NCI-H146 (cell line): ENCODE measurements at regions not wholly inside any gene's neighbourhood (a gene's known extent, or its start where the extent isn't known, plus 50 kb on each side); places are given as distances from the start of the nearest gene placed in this dataset.
A peak's percentile ranks its signal among the peaks of the same experiment; 100 is the strongest.
"Not testable (repeated sequence)": the region's sequence is repeated elsewhere in the genome, so short reads cannot be mapped to it uniquely, and the experiment has no call there.

Experiments
- DNase-seq: peaks from one replicate; lab custom pipeline; 2025; lab: John Stamatoyannopoulos, UW

- DNase-seq: no peak
These were observed 478.5 kb downstream of the ATP23 start for GRCh38 chr12:58419905-58420304.

DNA sequence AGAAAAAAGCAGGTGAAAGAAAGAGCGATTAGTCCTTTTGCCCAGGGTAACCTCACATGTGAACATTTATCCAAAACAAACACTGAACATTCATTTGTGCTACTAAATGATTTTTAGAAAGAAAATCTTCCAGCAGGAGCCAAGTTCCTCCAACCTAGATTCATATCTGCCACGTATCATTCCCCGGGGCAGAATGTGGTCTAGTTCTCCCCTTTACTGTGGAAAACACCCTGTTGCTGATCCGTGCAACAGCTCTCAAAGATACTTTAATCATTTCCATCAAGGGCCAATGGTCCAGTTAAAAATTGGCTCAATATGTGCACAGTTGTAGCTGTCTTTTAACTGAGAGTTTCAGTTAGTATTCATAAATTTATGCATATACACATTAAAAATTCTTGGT lies 479.1 kb downstream of the ATP23 start:
- peak; percentile 24 for DNase-seq

DNA sequence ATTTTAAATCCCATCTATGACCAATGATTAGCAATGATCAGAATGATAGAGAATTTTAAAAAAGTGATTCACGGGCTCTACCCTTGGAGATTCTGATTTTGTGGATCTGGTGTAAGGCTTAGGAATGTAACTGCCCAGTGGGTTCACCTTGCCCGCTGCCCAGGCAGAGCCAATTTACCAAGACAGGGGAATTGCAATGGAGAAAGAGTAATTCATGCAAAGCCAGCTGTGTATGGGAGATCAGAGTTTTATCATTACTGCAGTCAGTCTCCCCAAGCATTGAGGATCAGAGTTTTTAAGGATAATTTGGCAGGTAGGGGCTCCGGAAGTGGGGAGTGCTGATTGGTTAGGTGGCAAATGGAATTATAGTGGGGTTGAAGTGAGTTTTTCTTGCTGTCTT lies 480.6 kb downstream of the ATP23 start:
- no peak for DNase-seq

DNA sequence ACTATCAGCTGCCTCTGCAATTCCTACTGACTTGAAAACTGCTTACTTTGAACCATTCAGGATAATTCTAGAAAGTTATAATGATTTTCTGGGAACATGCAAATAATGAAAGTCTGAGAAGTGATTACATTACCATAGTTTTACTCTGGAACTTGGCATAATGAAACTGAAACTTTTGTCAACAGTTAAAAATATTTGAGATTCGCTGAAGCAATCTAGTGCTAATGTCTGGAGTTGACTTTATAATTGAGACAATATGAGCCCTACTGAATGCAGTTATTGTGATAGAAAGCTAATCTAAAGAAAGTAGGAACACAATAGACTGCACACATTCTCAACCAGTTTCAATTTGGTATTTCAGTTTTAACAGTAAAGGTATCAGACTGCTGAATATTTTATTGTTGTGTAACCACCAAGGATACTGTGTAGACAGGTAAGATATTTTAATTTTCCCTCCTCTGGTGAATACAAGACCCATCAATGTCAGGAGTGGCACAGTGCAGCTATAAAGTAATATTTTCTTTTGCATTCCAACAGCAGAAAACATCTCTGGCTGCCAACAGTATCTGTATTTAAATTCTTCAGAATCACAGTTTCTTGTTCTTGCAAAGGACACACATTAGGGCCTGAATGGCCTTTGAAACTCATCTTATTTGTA lies 483.5 kb downstream of the ATP23 start:
- DNase-seq: no peak

- peak; percentile 50 for DNase-seq
These were observed 484.4 kb downstream of the ATP23 start for GRCh38 chr12:58425481-58426392.

GRCh38 chr12:58426437-58426836 lies 485.1 kb downstream of the ATP23 start:
- not testable (repeated sequence) for DNase-seq

DNA sequence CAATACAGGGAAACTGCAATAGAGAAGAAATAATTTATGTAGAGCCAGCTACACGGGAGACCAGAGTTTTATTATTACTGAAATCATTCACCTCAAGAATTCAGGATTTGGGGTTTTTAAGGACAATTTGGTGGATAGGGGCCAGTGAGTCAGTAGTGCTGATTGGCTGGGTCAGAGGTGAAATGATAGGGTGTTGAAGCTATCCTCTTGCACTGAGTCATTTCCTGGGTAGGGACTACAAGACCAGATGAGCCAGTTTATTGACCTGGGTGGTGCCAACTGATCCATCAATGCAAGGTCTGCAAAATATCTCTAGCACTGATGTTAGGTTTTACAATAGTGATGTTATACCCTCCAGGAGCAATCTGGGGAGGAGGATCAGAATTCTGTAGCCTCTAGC lies 486.3 kb downstream of the LRIG3 start:
- no peak for DNase-seq

DNA sequence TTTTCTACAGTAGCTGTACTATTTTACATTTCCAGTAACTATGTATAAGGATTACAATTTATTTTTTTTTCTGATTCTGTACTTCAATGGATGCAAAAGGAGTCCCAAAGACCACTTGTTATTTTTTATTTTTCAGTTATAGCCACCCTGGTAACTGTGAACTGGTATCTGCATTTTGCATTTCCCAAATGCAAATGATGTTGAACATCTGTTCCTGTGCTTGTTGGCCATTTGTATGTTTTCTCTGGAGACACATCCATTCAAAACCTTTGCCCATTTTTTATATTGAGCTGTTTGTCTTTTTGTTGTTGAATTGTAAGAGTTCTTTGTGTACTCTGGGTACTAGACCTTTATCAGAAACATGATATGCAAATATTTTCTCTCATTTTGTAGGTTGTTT lies 485.6 kb downstream of the LRIG3 start:
- no peak for DNase-seq

- DNase-seq: no peak
These were observed 484.7 kb downstream of the LRIG3 start for GRCh38 chr12:58435647-58436046.

GRCh38 chr12:58441483-58441882 lies 478.8 kb downstream of the LRIG3 start:
- DNase-seq: no peak

DNA sequence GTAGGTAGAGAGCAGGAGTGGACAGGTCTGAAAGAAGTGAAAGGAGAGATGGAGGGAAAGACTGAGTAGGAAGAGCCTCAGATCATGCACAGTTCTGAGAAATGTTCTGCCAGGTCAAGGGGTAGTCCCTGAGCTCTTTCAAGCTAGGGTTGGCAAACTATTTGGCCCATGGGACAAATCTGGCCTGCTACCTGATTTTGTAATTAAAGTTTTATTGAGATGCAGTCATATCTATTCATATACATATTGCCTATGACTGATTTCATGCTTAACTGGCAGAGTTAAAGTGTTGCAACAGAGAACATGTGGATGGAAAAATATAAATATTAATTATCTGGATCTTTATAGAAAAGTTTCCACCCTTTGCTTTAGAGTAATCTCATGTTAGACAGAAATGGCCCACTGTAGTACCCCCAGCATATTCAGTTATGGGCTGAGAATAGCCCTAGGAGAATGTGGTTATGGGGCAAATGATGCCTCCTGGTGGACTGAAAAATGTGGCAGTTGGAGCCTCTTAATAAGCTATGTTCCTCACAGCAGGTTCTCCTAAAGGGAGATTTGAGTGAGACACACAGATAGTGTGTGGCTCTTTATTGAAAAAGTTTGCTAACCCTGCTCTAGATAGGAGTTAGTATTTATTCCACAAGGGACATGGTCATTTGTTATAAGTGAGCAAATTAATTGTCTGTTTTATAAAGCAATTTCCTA lies 476.9 kb downstream of the LRIG3 start:
- DNase-seq: peak; percentile 79

DNA sequence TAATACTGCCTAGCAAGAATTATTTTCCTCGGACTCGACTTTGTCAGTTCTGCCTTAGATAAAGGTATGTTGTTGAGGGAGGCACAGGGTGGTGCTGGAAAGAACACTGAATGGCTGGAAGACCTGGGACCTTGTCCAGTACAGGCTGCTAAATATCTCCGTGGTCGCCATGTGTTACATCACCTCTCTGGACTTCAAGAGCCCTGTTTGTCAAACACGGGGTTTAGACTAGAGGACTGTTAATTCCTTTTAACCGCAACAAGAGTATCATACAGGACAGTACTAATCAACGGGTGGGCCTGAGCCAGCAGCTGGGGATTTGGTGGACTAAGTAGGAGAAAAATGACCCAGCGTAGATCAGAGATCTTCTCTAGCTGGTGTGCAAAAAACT lies 476.3 kb downstream of the LRIG3 start:
- DNase-seq: peak; percentile 34

GRCh38 chr12:58450868-58451482 lies 469.3 kb downstream of the LRIG3 start:
- no peak for DNase-seq

DNA sequence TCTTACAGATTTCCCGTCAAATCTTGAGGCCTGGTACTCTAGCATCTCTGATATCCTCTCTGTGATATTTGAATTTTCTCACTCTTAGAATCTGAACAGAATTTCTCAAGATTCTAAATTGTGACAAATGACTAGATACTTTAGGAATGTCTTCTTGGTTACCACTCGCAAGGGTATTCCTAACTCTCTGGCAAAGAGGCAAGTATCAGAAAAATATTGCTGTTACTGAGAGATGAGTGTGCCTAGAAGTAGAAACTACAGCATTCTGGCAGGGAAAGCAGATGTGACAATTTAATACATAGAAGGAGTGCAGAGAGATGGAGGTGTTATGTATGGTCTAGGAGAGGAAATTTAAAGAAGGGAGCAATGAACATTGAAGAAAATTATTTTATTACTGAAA lies 467.8 kb downstream of the LRIG3 start:
- DNase-seq: no peak

DNA sequence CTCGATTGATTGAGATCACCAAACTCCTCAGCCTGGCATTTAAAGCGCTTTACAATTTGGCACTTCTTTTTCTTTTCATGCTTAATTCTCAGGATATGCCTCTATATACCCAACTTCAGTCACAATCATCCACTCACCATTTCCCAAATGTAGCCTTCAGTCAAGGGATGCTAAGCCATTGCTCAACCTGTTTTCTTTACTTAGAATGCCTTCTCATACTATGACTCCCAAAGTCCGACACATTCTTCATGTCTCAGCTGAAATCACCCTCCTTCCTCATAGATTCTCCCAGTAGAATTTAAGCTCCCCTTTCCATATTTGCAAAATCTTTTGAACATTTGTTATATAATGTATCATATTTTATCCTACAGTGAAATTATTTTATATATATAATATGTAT lies 467.0 kb downstream of the LRIG3 start:
- no peak for DNase-seq

DNA sequence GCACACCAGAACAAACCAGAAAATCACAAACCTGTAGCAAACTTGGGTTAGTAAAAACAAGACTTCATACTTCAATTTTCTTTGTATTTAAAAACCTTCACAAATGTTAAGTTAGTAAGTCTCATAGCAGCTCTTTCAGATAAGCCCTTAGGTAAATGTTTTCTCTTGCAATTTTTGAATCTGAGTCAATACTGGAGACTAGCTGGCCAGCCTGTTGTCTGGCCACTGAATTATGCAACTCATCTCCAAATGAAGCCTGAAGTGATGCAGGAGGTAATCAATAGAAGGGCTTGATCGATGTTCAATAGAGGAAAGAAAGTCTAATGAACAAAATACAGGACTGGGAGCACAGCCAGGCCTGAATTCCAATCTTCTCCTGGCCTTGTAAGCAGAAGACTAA lies 465.2 kb downstream of the LRIG3 start:
- DNase-seq: peak; percentile 4

GRCh38 chr12:58458102-58458501 lies 462.2 kb downstream of the LRIG3 start:
- DNase-seq: no peak

GRCh38 chr12:58459191-58459590 lies 461.1 kb downstream of the LRIG3 start:
- no peak for DNase-seq

DNA sequence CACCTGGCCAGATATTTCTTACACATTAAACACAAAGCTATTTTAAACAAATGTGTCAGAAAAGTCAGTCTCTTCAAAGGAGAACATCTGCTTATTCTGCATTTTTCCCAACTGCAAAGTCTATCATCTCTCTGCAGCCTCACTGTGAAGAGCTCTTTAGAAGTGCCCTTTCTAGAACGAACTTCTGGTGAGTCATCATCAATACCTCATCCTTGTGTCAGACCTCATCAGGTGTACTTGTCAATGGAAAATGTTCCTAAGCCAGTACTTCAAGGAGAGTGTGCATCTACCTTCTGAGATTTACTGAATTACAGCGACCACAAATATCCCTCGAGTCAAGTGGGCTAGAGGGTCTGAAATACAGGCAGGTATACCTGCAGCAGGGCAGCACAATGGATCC lies 457.3 kb downstream of the LRIG3 start:
- no peak for DNase-seq

GRCh38 chr12:58465418-58465817 lies 454.9 kb downstream of the LRIG3 start:
- no peak for DNase-seq

DNA sequence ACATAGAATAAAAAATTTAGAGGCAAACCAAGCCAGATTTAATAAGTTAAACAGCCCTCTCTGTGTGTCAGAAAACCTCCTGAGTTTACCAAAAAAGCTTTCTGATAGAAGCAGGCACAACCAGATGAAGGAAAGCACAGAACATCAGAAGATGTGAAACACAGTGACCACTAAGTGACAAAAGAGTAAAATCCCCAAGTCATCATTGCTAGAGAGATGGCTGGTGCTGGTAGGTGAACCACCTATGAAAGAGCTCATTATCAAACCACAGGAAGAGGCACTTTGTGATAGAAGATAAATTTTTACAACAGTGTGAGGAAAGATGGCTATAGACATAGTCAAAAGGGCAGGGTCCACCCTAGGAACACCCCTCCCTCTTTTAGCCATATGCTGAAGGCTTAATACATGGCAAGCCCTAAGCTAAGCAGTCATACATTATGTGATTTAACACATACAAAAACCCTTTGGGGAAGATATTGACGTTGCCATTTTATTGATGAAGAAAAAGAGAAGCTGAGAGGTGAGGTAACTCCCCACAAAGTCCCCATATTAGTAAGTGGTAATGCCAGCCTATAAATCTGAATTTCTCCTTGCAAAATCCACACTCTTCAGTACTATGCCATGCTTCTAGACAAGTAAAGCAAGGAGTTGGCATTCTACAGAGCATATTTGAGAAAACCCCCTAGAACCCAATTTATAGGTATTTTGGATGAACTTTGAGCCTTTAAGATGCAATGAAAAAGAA lies 449.9 kb downstream of the LRIG3 start:
- DNase-seq: no peak

DNA sequence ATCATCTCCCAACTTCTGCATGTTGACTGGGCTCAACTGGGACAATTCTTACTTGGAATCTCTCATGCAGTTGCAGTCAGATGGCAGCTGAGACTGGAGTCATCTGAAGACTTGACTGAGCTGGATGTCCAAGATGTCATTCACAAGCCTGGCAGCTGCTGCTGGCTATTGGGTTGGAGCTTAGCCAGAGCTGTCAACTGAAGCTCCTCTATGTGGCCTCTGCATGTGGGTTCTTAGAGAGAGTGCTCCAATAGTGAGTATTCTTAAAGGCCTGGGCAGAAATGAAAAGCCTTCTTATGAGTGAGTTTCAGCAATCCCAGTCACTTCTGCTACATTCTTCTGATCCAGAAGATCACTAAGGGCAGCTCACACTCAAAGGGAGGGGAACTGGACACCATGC lies 440.9 kb downstream of the LRIG3 start:
- peak; percentile 23 for DNase-seq
